ENCODE measurements at regions not wholly inside any gene's neighbourhood (a gene's known extent, or its start where the extent isn't known, plus 50 kb on each side); places are given as distances from the start of the nearest gene placed in this dataset.
"Not testable (repeated sequence)": the region's sequence is repeated elsewhere in the genome, so short reads cannot be mapped to it uniquely, and the experiment has no call there.

- DNase-seq (ENCODE audit: low read depth), result no peak
Observed at GRCh38 chr2:240255811-240256703, 115.6 kb upstream of the OTOS start.

GRCh38 chr2:240256704-240257637, 116.5 kb upstream of the OTOS start:
- no peak for DNase-seq (ENCODE audit: low read depth)

GRCh38 chr2:240257940-240258580, 117.6 kb upstream of the OTOS start:
- DNase-seq (ENCODE audit: low read depth), result no peak

- DNase-seq (ENCODE audit: low read depth), result no peak
Observed at GRCh38 chr2:240258685-240259084, 118.2 kb upstream of the OTOS start.

GRCh38 chr2:240259201-240259923, 118.9 kb upstream of the OTOS start:
- no peak for DNase-seq (ENCODE audit: low read depth)

- DNase-seq (ENCODE audit: low read depth), result no peak
Observed at GRCh38 chr2:240259924-240260529, 119.6 kb upstream of the OTOS start.

- DNase-seq (ENCODE audit: low read depth), result no peak
Observed at GRCh38 chr2:240260664-240261063, 120.2 kb upstream of the OTOS start.

- DNase-seq (ENCODE audit: low read depth), result not testable (repeated sequence)
Observed at GRCh38 chr2:240262578-240262977, 122.1 kb upstream of the OTOS start.

- DNase-seq (ENCODE audit: low read depth), result no peak
Observed at GRCh38 chr2:240269380-240269779, 128.9 kb upstream of the OTOS start.

GRCh38 chr2:240269886-240270285, 129.4 kb upstream of the OTOS start:
- DNase-seq (ENCODE audit: low read depth), result no peak

- no peak for DNase-seq (ENCODE audit: low read depth)
Observed at GRCh38 chr2:240271716-240272341, 131.4 kb upstream of the OTOS start.

GRCh38 chr2:240275386-240275785, 134.9 kb upstream of the OTOS start:
- DNase-seq (ENCODE audit: low read depth), result no peak

- no peak for DNase-seq (ENCODE audit: low read depth)
Observed at GRCh38 chr2:240277073-240277806, 136.8 kb upstream of the OTOS start.

- no peak for DNase-seq (ENCODE audit: low read depth)
Observed at GRCh38 chr2:240277807-240278522, 137.5 kb upstream of the OTOS start.

- no peak for DNase-seq (ENCODE audit: low read depth)
Observed at GRCh38 chr2:240278661-240279060, 138.2 kb upstream of the OTOS start.

- DNase-seq (ENCODE audit: low read depth), result no peak
Observed at GRCh38 chr2:240280621-240281020, 140.2 kb upstream of the OTOS start.

- no peak for DNase-seq (ENCODE audit: low read depth)
Observed at GRCh38 chr2:240284503-240285259, 144.2 kb upstream of the OTOS start.

- DNase-seq (ENCODE audit: low read depth), result no peak
Observed at GRCh38 chr2:240285725-240286124, 145.3 kb upstream of the OTOS start.

GRCh38 chr2:240286596-240286995, 146.1 kb upstream of the OTOS start:
- DNase-seq (ENCODE audit: low read depth), result no peak

All from activated T-cell treated with anti-CD3 and anti-CD28 coated beads for 1 hour (primary cell).